Gastroesophageal sphincter (tissue), 4 donors: ENCODE measurements at regions not wholly inside any gene's neighbourhood (a gene's known extent, or its start where the extent isn't known, plus 50 kb on each side); places are given as distances from the start of the nearest gene placed in this dataset.

Experiments used
- ATAC-seq: fragments of 150-250 bp; one replicate; pipeline ENCODE4 v1.9.1; 2016; ENCODE audit warnings: mild to moderate bottlenecking, moderate library complexity
- H3K27ac ChIP-seq, 4 donors: fragments of 200-600 bp; sonication (generic) in 3 of 4; 1 replicate in 3 of 4; 2 replicates in 1 of 4; pipeline ENCODE4 v1.5.1; 2016 to 2019
- H3K27me3 ChIP-seq: fragments of 200-600 bp; sonication (generic); one replicate; pipeline ENCODE4 v1.5.1; 2019
- H3K36me3 ChIP-seq, 2 donors: fragments of 200-600 bp; sonication (generic); one replicate each; pipeline ENCODE4 v1.5.1; 2019; ENCODE audit warnings: control low read depth in 1 of 2
- H3K4me1 ChIP-seq, 3 donors: fragments of 200-600 bp; sonication (generic); 1 replicate in 2 of 3; 2 replicates in 1 of 3; pipeline ENCODE4 v1.5.1; 2016 to 2019; ENCODE audit warnings: control low read depth in 2 of 3
- H3K4me3 ChIP-seq, 2 donors: fragments of 200-600 bp; sonication (generic); one replicate each; pipeline ENCODE4 v1.5.1; 2019; ENCODE audit warnings: mild to moderate bottlenecking in 1 of 2, moderate library complexity in 1 of 2
- H3K9me3 ChIP-seq, 3 donors: fragments of 200-600 bp; sonication (generic); one replicate each; pipeline ENCODE4 v1.5.1; 2017 to 2019; ENCODE audit warnings: control low read depth in 2 of 3
- EP300 ChIP-seq: sonication (generic); formaldehyde crosslinking; IDR thresholded peaks from one replicate; pipeline ENCODE4 v1.6.1; 2017; ENCODE audit warnings: antibody characterized with exemption, mild to moderate bottlenecking
- POLR2A ChIP-seq, 2 donors: fragments of 450-650 bp; IDR thresholded peaks; one replicate each; pipeline ENCODE4 v1.6.1; 2017; ENCODE audit warnings: antibody characterized with exemption in 2 of 2, mild to moderate bottlenecking in 2 of 2, moderate library complexity in 1 of 2
- POLR2AphosphoS5 ChIP-seq: sonication (generic); formaldehyde crosslinking; IDR thresholded peaks from one replicate; pipeline ENCODE4 v1.6.1; 2017; ENCODE audit warnings: antibody characterized with exemption
- WGBS, 2 donors: methylation state at CpG; one replicate each; pipeline ENCODE4 v1.1.5; 2018; ENCODE audit warnings: low coverage in 1 of 2; 5-methylcytosine and 5-hydroxymethylcytosine counted together
- TF ChIP-seq, protein P1 (sequence below), 4 experiments: fragments of 200-600 bp in 2 of 4; fragments of 450-650 bp in 2 of 4; sonication (generic) in 1 of 4; IDR thresholded peaks; one replicate each; pipeline ENCODE4 v1.5.1; 2017 to 2019; ENCODE audit warnings: antibody characterized with exemption in 4 of 4, mild to moderate bottlenecking in 2 of 4, moderate library complexity in 2 of 4

DNA sequence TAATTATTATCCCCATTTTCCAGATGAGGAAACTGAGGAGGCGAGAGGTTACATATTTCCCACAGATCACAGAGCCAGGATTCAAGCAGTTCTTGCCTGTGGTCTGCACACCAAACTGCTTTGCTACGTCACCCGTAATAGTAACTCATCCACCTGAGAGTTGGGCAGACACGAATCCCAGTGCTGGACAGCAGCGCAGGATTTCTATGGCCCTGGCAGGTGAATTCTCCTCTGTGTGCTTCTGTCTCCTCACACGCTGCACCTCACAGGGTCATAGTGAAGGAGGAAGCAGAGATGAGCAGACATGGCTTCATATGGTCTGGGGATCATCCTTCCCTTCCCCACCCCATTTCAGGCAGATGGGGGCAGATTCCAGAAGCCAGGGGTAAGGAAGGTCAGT, 127.0 kb upstream of the LRFN2 start:
- Histone ChIP-seq H3K27me3 (peaks cover 14% of the 10 kb centered on the region), H3K4me1 (peaks cover 0 to 1% (median 0%) of the 10 kb centered on the region in 3 donors), H3K4me3 (no peak overlapping the region), H3K27ac (no peak overlapping the region), H3K9me3 (peaks cover 0 to 9% (median 0%) of the 10 kb centered on the region in 3 donors), H3K36me3 (no peaks in the 10 kb centered on the region)
- WGBS, 2 donors = 85 to 100% methylated on average over 5 to 6 of the region's 6 CpGs
- no peak for TF ChIP-seq POLR2AphosphoS5
- no peak for TF ChIP-seq EP300
- TF ChIP-seq POLR2A (IDR thresholded peaks at IDR 0.05) = no peak
- TF ChIP-seq, protein P1, sequence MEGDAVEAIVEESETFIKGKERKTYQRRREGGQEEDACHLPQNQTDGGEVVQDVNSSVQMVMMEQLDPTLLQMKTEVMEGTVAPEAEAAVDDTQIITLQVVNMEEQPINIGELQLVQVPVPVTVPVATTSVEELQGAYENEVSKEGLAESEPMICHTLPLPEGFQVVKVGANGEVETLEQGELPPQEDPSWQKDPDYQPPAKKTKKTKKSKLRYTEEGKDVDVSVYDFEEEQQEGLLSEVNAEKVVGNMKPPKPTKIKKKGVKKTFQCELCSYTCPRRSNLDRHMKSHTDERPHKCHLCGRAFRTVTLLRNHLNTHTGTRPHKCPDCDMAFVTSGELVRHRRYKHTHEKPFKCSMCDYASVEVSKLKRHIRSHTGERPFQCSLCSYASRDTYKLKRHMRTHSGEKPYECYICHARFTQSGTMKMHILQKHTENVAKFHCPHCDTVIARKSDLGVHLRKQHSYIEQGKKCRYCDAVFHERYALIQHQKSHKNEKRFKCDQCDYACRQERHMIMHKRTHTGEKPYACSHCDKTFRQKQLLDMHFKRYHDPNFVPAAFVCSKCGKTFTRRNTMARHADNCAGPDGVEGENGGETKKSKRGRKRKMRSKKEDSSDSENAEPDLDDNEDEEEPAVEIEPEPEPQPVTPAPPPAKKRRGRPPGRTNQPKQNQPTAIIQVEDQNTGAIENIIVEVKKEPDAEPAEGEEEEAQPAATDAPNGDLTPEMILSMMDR (IDR thresholded peaks at IDR 0.05) = no peak
- ATAC-seq = no peak

DNA sequence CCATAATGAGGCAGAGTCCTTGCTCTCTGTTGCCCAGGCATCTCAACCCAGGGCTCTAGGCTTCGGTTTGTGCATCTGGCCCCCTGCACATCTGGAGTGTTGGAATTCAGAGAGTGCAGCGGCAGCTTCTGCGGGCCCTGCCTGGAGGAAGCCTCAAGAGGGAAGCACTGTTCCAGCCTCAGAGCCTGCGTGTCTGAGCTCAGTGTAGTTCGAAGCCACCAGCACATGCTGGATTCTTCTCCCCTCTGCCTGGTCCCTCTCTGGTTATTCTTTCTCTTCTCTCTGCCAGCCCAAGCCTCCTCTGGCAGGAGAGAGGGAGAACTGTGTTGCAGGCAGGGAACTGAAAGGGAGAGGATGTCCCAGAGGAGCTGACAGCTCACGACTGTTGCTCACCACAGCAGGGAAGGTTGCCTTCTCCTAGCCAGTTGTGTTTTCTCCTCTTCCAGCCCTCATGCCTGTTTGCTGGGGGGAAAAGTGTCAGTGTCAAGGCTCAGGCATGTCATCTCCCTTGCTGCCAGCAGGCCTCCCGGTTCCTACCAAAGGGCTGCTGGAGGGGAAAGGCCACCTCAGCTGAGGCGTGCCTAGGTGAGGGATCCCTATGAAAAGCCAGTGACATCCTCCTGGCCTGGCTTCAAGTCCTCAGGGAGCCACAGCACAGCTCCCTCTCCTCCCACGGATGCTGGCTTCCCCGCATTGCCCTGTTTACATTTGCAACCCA, 126.0 kb upstream of the LRFN2 start:
- peaks cover 0 to 13% (median 0%) of the 10 kb centered on the region in 3 donors for H3K9me3 ChIP-seq
- no peak overlapping the region for H3K4me3 ChIP-seq
- H3K4me1 ChIP-seq = no peaks in the 10 kb centered on the region
- TF ChIP-seq POLR2A (IDR thresholded peaks at IDR 0.05) (no peak), EP300 (no peak)
- TF ChIP-seq, protein P1 (IDR thresholded peaks at IDR 0.05) = no peak
- H3K36me3 ChIP-seq = no peaks in the 10 kb centered on the region
- no peak overlapping the region for H3K27ac ChIP-seq
- WGBS, 2 donors = 87% methylated on average over 3 of the region's 10 CpGs; no CpG with 5 or more reads in 1 of the 2 donors
- H3K27me3 ChIP-seq = peaks cover 14% of the 10 kb centered on the region
- no peak for ATAC-seq

DNA sequence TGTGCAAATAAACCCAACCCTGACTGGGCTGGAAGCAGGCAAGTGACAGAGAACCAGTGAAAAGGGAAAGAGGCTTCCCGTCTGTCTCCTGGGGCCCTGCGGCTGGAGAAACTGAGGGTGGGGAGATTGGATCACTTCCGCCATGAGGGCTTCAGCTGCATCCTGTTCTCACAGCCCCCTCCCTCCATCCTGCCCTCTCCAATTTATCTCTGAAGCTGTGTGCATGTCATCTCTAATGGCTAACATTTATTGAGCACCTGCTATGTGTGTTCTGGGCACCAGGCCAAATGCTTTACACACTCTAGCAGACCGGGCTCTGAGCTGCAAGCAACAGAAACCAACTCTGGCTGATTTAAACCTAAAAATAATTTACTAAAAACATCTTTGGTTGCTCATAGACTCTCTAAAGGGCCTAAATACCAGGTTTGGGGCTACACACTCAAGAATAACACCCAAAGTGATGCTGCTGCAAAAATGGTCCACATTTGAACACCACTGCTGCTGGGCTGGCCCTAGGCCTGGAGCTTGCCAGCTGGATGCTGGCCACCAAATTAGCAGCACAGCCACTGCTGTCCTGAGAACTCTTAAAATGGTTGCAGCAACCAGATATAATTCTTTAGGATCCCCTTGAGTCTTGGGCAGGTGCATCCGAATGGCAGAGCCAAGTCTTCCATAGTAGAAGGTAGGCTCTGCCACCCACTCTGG, 123.6 kb upstream of the LRFN2 start:
- no peak for TF ChIP-seq POLR2A (IDR thresholded peaks at IDR 0.05)
- no peak for TF ChIP-seq POLR2AphosphoS5
- TF ChIP-seq, protein P1 (IDR thresholded peaks at IDR 0.05) = no peak
- no peak for TF ChIP-seq EP300
- ATAC-seq = no peak
- no peak overlapping the region for H3K27ac ChIP-seq

DNA sequence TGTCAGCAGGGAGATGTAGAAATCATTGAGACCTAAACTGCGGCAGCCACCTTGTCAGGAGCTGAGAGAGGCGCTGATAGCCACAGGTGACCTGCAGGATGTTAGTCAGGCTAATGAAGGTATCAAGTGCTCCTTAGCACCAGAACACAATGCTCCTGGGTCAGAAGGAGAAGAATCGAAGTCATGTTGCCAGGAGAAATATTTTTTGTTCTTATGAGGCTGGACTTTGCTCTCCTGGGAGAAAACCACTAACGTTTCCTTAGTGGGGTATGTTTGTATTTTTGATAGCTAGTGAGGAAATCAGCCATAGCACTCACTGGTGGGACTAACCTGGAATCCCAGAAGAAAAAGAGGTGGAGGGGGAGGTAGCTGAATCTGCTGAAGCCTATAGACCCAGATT, 120.9 kb upstream of the LRFN2 start:
- ATAC-seq = no peak
- Histone ChIP-seq H3K4me3 (no peak overlapping the region), H3K27me3 (peaks cover 21% of the 10 kb centered on the region), H3K27ac (no peak overlapping the region), H3K9me3 (peaks cover 0 to 9% (median 0%) of the 10 kb centered on the region in 3 donors), H3K4me1 (no peaks in the 10 kb centered on the region), H3K36me3 (no peaks in the 10 kb centered on the region)
- TF ChIP-seq EP300 (no peak), POLR2AphosphoS5 (no peak)
- 75 to 85% methylated on average over 4 of the region's 4 CpGs for WGBS, 2 donors

More for the DNA sequence above, 123.6 kb upstream of the LRFN2 start:
- H3K4me3 ChIP-seq = no peak overlapping the region
- WGBS, 2 donors = 59 to 81% methylated on average over 3 to 5 of the region's 5 CpGs
- H3K9me3 ChIP-seq = peaks cover 0 to 9% (median 0%) of the 10 kb centered on the region in 3 donors
- no peaks in the 10 kb centered on the region for H3K36me3 ChIP-seq
- no peaks in the 10 kb centered on the region for H3K4me1 ChIP-seq
- H3K27me3 ChIP-seq = peaks cover 14% of the 10 kb centered on the region

DNA sequence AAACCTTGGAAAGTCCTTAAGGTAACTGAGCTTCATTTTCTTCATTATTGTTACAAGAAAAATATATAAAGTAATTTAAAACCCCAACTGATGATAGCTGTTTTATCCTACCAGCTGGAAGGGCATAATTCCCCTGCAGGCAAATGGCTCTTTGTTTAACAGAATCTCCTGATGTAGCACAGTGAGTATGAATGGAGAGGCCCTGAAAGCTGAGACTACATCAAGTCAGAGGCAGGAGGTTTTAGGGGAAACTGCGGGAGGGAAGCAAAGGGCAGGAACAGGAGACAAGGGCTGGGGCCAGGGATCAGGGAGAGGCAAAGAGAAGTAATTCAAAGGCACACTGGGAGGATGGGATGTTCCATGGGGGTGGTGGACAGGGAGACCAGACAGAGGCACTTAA, 119.0 kb upstream of the LRFN2 start:
- 60 to 88% methylated on average over 1 of the region's 1 CpG for WGBS, 2 donors
- no peaks in the 10 kb centered on the region for H3K36me3 ChIP-seq
- no peak overlapping the region for H3K4me3 ChIP-seq
- H3K27ac ChIP-seq = no peak overlapping the region
- H3K4me1 ChIP-seq = no peaks in the 10 kb centered on the region
- peaks cover 0 to 9% (median 0%) of the 10 kb centered on the region in 3 donors for H3K9me3 ChIP-seq
- ATAC-seq = no peak
- no peak for TF ChIP-seq POLR2A (IDR thresholded peaks at IDR 0.05)
- no peak for TF ChIP-seq POLR2AphosphoS5
- H3K27me3 ChIP-seq = peaks cover 30% of the 10 kb centered on the region

DNA sequence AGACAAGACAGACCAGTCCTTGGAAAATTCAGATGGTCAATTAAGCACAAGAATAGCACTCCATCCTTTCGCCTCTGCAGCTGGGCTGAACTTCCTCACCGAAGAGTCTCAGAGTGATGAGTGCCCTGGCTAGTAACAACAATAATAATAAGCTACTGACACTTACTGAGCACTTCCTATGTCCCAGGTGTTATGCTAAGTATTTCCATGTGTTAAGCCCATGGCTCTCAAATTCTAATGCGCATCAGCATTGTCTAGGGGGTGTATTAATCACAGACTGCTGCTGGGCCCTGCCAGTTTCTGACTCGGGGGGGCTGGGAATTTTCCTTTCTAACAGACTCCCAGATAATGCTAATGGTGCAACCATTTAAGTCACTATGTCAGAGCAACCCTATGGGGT, 118.2 kb upstream of the LRFN2 start:
- Histone ChIP-seq H3K27me3 (peaks cover 22% of the 10 kb centered on the region), H3K4me1 (no peaks in the 10 kb centered on the region), H3K36me3 (no peaks in the 10 kb centered on the region), H3K9me3 (peaks cover 0 to 9% (median 0%) of the 10 kb centered on the region in 3 donors), H3K4me3 (no peak overlapping the region), H3K27ac (no peak overlapping the region)
- ATAC-seq = no peak
- 70 to 74% methylated on average over 3 to 4 of the region's 4 CpGs for WGBS, 2 donors
- TF ChIP-seq POLR2AphosphoS5 (no peak), POLR2A (IDR thresholded peaks at IDR 0.05) (no peak), EP300 (no peak)
- TF ChIP-seq, protein P1 (IDR thresholded peaks at IDR 0.05) = no peak
